ENCODE measurements at regions not wholly inside any gene's neighbourhood (a gene's known extent, or its start where the extent isn't known, plus 50 kb on each side); places are given as distances from the start of the nearest gene placed in this dataset.

- TF ChIP-seq CTCF (conservative IDR thresholded peaks at IDR 0.05; ENCODE audit: low read depth, low read length) (no peak), EZH2 (IDR thresholded peaks at IDR 0.05; ENCODE audit: borderline replicate concordance, low read depth, low read length, poor library complexity, severe bottlenecking) (no peak)
Observed at GRCh38 chr2:138324068-138324771, 177.3 kb upstream of the SPOPL start.
